CD8-positive, alpha-beta memory T cell (primary cell): ENCODE measurements at regions not wholly inside any gene's neighbourhood (a gene's known extent, or its start where the extent isn't known, plus 50 kb on each side); places are given as distances from the start of the nearest gene placed in this dataset.

ENCODE experiments used
- CTCF ChIA-PET: fragments of 350-600 bp; sonication (Branson Sonifier 250); formaldehyde crosslinking; loops from one replicate; lab custom pipeline; 2021; ENCODE audit warnings: antibody characterized with exemption; lab: Charles Lee
- POLR2A ChIA-PET: fragments of 350-600 bp; sonication (Branson Sonifier 250); formaldehyde crosslinking; loops from one replicate; lab custom pipeline; 2021; ENCODE audit warnings: antibody characterized with exemption; lab: Charles Lee
- DNase-seq, 5 donors: peaks; one replicate each; pipeline versions ENCODE4 v3.0.0 to v3.0.0-alpha.2; 2020 to 2022; ENCODE audit warnings: mixed read lengths in 1 of 5
- H3K27ac ChIP-seq: one replicate; pipeline ENCODE4 v1.7.0; 2013; ENCODE audit warnings: low read depth, mild to moderate bottlenecking, low read length, moderate library complexity
- H3K27me3 ChIP-seq: 2 replicates; pipeline ENCODE4 v1.7.0; 2013; ENCODE audit warnings: low read length, mild to moderate bottlenecking; ENCODE audit not compliant: insufficient read depth, poor library complexity, severe bottlenecking
- H3K36me3 ChIP-seq: 2 replicates; pipeline ENCODE4 v1.7.0; 2013; ENCODE audit warnings: mild to moderate bottlenecking, low read length, moderate library complexity; ENCODE audit not compliant: insufficient read depth
- H3K4me1 ChIP-seq: 2 replicates; pipeline ENCODE4 v1.7.0; 2013; ENCODE audit warnings: mild to moderate bottlenecking, low read length, moderate library complexity; ENCODE audit not compliant: insufficient read depth
- H3K4me3 ChIP-seq: 2 replicates; pipeline ENCODE4 v1.7.0; 2013; ENCODE audit warnings: mild to moderate bottlenecking, low read length
- H3K9me3 ChIP-seq: 2 replicates; pipeline ENCODE4 v1.7.0; 2013; ENCODE audit warnings: mild to moderate bottlenecking, low read length
- H3K27ac Mint-ChIP-seq, 8 donors: one replicate each; pipeline ENCODE4 v1.8.0; 2020 to 2021; ENCODE audit warnings: mixed read lengths in 8 of 8, mild to moderate bottlenecking in 6 of 8, inconsistent platforms in 3 of 8, moderate library complexity in 3 of 8
- H3K27me3 Mint-ChIP-seq, 2 donors: one replicate each; pipeline ENCODE4 v1.8.0; 2020 to 2021; ENCODE audit warnings: mixed read lengths in 2 of 2, mild to moderate bottlenecking in 1 of 2, moderate library complexity in 1 of 2
- H3K36me3 Mint-ChIP-seq, 3 donors: one replicate each; pipeline ENCODE4 v1.8.0; 2020 to 2021; ENCODE audit warnings: mixed read lengths in 3 of 3, inconsistent platforms in 1 of 3, mild to moderate bottlenecking in 1 of 3
- H3K4me1 Mint-ChIP-seq, 3 donors: one replicate each; pipeline ENCODE4 v1.8.0; 2020 to 2021; ENCODE audit warnings: mixed read lengths in 3 of 3, inconsistent platforms in 1 of 3, mild to moderate bottlenecking in 1 of 3
- H3K4me3 Mint-ChIP-seq, 7 donors: one replicate each; pipeline ENCODE4 v1.8.0; 2020 to 2021; ENCODE audit warnings: mixed read lengths in 7 of 7, mild to moderate bottlenecking in 6 of 7, moderate library complexity in 4 of 7, inconsistent platforms in 2 of 7
- H3K9me3 Mint-ChIP-seq, 5 donors: one replicate each; pipeline ENCODE4 v1.8.0; 2020 to 2022; ENCODE audit warnings: mixed read lengths in 5 of 5, mild to moderate bottlenecking in 3 of 5, moderate library complexity in 2 of 5, inconsistent platforms in 1 of 5

DNA sequence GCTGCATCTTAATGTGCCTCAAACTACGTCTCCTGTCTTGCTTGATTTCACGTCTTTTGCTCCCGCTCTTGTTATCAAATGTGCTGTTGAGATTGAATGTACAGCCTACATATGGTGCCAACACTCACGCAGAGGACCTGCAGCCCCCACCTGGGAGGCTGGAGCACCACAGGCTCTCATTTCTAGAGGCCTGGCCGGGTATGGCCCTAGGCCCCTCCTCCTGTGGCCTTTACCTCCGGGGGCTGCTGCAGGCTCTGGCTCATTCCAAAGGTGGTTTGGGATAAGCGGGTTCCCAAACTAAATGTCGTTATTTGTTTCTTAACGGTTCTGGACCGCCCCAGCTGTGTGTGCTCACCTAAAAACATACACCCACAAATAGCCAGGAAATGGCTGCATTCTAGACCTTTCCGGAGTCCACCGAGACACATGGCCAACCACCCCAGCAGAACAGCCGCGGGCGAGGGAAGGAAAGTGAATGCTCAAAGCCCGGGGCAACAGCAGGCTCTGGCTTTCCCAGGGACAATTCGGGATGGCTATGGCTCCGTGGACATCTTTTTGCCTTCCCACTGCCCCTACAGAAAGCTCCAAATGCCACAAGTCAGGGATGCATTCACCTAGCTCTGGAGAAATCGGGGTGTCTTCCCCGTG is 105.9 kb downstream of the ENGASE start:
- no peaks in the 10 kb centered on the region for H3K9me3 Mint-ChIP-seq
- H3K36me3 ChIP-seq = no peaks in the 10 kb centered on the region
- POLR2A ChIA-PET = no interaction called here
- no peak overlapping the region for H3K27ac ChIP-seq
- H3K4me3 ChIP-seq = no peak overlapping the region
- H3K4me3 Mint-ChIP-seq = no peak overlapping the region
- CTCF ChIA-PET = no interaction called here
- peaks cover 4% of the 10 kb centered on the region for H3K27me3 ChIP-seq
- H3K4me1 Mint-ChIP-seq = no peaks in the 10 kb centered on the region
- no peaks in the 10 kb centered on the region for H3K4me1 ChIP-seq
- no peak overlapping the region for H3K27ac Mint-ChIP-seq
- H3K27me3 Mint-ChIP-seq = peaks cover 9 to 25% of the 10 kb centered on the region in 2 donors
- no peaks in the 10 kb centered on the region for H3K9me3 ChIP-seq
- H3K36me3 Mint-ChIP-seq = no peaks in the 10 kb centered on the region
- DNase-seq = no peak

DNA sequence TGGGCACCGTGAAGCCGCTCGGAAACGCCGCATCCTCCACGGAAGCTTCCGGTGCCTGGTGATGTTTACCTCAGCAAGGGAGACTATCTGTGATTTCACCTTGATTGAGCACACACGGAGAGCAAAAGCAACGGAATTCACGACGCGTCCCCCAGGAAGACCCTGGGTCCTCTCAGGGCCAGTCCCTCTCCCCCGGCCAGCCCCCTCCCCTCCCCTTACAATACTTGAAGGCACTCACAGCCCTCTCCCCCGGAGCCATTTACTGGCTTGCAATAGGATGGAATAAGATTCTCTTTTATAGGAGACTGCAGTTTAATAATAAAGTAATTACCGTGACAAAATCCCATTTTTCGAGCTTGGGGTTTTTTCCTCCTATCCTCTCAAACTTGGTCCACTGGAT is 104.7 kb downstream of the ENGASE start:
- peak overlapping the region in 1 of 8 donors; percentile 36 for H3K27ac Mint-ChIP-seq
- H3K4me1 ChIP-seq = no peaks in the 10 kb centered on the region
- H3K27me3 ChIP-seq = peaks cover 3% of the 10 kb centered on the region
- no peaks in the 10 kb centered on the region for H3K36me3 ChIP-seq
- H3K9me3 Mint-ChIP-seq = no peaks in the 10 kb centered on the region
- H3K9me3 ChIP-seq = no peaks in the 10 kb centered on the region
- H3K27ac ChIP-seq = no peak overlapping the region
- POLR2A ChIA-PET = no interaction called here
- no peak overlapping the region for H3K4me3 ChIP-seq
- CTCF ChIA-PET = no interaction called here
- no peaks in the 10 kb centered on the region for H3K4me1 Mint-ChIP-seq
- H3K4me3 Mint-ChIP-seq = no peak overlapping the region
- H3K27me3 Mint-ChIP-seq = peaks cover 8 to 14% of the 10 kb centered on the region in 2 donors
- no peaks in the 10 kb centered on the region for H3K36me3 Mint-ChIP-seq
- DNase-seq = no peak

DNA sequence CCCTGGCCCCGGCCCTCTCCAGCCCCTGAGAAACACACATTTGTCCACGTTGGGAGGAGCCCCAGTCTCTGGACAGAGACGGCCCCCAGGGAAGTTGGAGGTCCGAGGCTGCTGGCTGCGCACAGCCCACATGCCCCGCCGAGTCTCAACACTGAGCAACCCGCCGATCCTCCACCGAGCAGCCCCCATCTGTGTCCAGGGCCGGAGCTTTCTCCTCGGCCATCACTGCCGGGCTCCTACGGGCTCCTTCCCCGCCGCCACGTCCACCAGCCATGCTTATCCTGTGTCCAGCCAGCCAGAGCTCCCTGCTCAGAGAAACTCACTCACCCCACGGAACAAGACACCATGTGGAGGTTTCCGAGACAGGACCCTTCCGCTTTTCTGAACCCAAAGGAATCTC is 103.3 kb downstream of the ENGASE start:
- Histone ChIP-seq H3K9me3 (no peaks in the 10 kb centered on the region), H3K36me3 (no peaks in the 10 kb centered on the region), H3K27me3 (no peaks in the 10 kb centered on the region), H3K4me1 (no peaks in the 10 kb centered on the region), H3K27ac (no peak overlapping the region), H3K4me3 (no peak overlapping the region)
- Mint-ChIP-seq H3K9me3 (no peaks in the 10 kb centered on the region), H3K4me1 (no peaks in the 10 kb centered on the region), H3K27me3 (peaks cover 8 to 11% of the 10 kb centered on the region in 2 donors), H3K27ac (no peak overlapping the region), H3K4me3 (no peak overlapping the region), H3K36me3 (no peaks in the 10 kb centered on the region)
- ChIA-PET CTCF (no interaction called here), POLR2A (no interaction called here)
- no peak for DNase-seq

- Mint-ChIP-seq H3K36me3 (no peaks in the 10 kb centered on the region), H3K27me3 (peaks cover 6 to 9% of the 10 kb centered on the region in 2 donors), H3K27ac (no peak overlapping the region), H3K4me3 (no peak overlapping the region), H3K4me1 (no peaks in the 10 kb centered on the region), H3K9me3 (no peaks in the 10 kb centered on the region)
- no peak for DNase-seq
- ChIA-PET CTCF (no interaction called here), POLR2A (no interaction called here)
- no peak overlapping the region for H3K4me3 ChIP-seq
- H3K9me3 ChIP-seq = no peaks in the 10 kb centered on the region
- no peaks in the 10 kb centered on the region for H3K4me1 ChIP-seq
- H3K27ac ChIP-seq = no peak overlapping the region
- H3K36me3 ChIP-seq = no peaks in the 10 kb centered on the region
- no peaks in the 10 kb centered on the region for H3K27me3 ChIP-seq
Observed at GRCh38 chr17:79176792-79177601, 102.4 kb downstream of the ENGASE start.

GRCh38 chr17:79174905-79175856 is 100.6 kb downstream of the ENGASE start:
- Mint-ChIP-seq H3K27ac (no peak overlapping the region), H3K36me3 (no peaks in the 10 kb centered on the region), H3K9me3 (no peaks in the 10 kb centered on the region), H3K4me1 (no peaks in the 10 kb centered on the region), H3K27me3 (peaks cover 0 to 2% of the 10 kb centered on the region in 2 donors), H3K4me3 (no peak overlapping the region)
- Histone ChIP-seq H3K36me3 (no peaks in the 10 kb centered on the region), H3K27ac (no peak overlapping the region), H3K27me3 (no peaks in the 10 kb centered on the region), H3K9me3 (no peaks in the 10 kb centered on the region), H3K4me1 (no peaks in the 10 kb centered on the region), H3K4me3 (no peak overlapping the region)
- POLR2A ChIA-PET = no interaction called here
- no peak for DNase-seq
- CTCF ChIA-PET = no interaction called here

- H3K27me3 ChIP-seq = no peaks in the 10 kb centered on the region
- no peaks in the 10 kb centered on the region for H3K36me3 Mint-ChIP-seq
- H3K4me1 Mint-ChIP-seq = no peaks in the 10 kb centered on the region
- CTCF ChIA-PET = no interaction called here
- DNase-seq = no peak
- no peaks in the 10 kb centered on the region for H3K9me3 ChIP-seq
- no peak overlapping the region for H3K4me3 ChIP-seq
- H3K4me3 Mint-ChIP-seq = no peak overlapping the region
- peaks cover 0 to 2% of the 10 kb centered on the region in 2 donors for H3K27me3 Mint-ChIP-seq
- peak overlapping the region in 1 of 8 donors; percentile 40 for H3K27ac Mint-ChIP-seq
- no peaks in the 10 kb centered on the region for H3K4me1 ChIP-seq
- H3K9me3 Mint-ChIP-seq = no peaks in the 10 kb centered on the region
- H3K36me3 ChIP-seq = no peaks in the 10 kb centered on the region
- POLR2A ChIA-PET = no interaction called here
- H3K27ac ChIP-seq = no peak overlapping the region
Observed at GRCh38 chr17:79174193-79174765, 99.7 kb downstream of the ENGASE start.

GRCh38 chr17:79171188-79171587 is 96.6 kb downstream of the ENGASE start:
- Histone ChIP-seq H3K4me3 (no peak overlapping the region), H3K9me3 (no peaks in the 10 kb centered on the region), H3K36me3 (no peaks in the 10 kb centered on the region), H3K27me3 (no peaks in the 10 kb centered on the region), H3K4me1 (no peaks in the 10 kb centered on the region), H3K27ac (no peak overlapping the region)
- Mint-ChIP-seq H3K4me1 (no peaks in the 10 kb centered on the region), H3K9me3 (no peaks in the 10 kb centered on the region), H3K36me3 (no peaks in the 10 kb centered on the region), H3K27ac (no peak overlapping the region), H3K4me3 (no peak overlapping the region), H3K27me3 (no peaks in the 10 kb centered on the region)
- DNase-seq = no peak
- POLR2A ChIA-PET = no interaction called here
- CTCF ChIA-PET = no interaction called here
